Astrocyte (in vitro differentiated cells and primary cell): ENCODE measurements at regions not wholly inside any gene's neighbourhood (a gene's known extent, or its start where the extent isn't known, plus 50 kb on each side); places are given as distances from the start of the nearest gene placed in this dataset.
A peak's percentile ranks its signal among the peaks of the same experiment; 100 is the strongest.

ENCODE experiments used
- DNase-seq: peaks from one replicate; pipeline ENCODE4 v3.0.0-alpha.2; 2010; ENCODE audit warnings: low read depth
- FAIRE-seq: peaks from 2 replicates; lab custom pipeline; 2011; peaks lifted over from hg19 to GRCh38; lab: Jason Lieb, UNC
- H2AFZ ChIP-seq: 2 replicates; pipeline ENCODE4 v1.6.0; 2012; ENCODE audit warnings: low read depth, low read length, inconsistent platforms
- H3K27ac ChIP-seq: 2 replicates; pipeline ENCODE4 v1.5.1; 2011; ENCODE audit warnings: low read depth, low read length, inconsistent platforms
- H3K27me3 ChIP-seq: 2 replicates; pipeline ENCODE4 v1.6.0; 2011; ENCODE audit warnings: low read length, inconsistent platforms; ENCODE audit not compliant: insufficient read depth
- H3K36me3 ChIP-seq: 2 replicates; pipeline ENCODE4 v1.5.1; 2011; ENCODE audit warnings: low read length, inconsistent platforms; ENCODE audit not compliant: insufficient read depth
- H3K4me1 ChIP-seq: 2 replicates; pipeline ENCODE4 v1.5.1; 2011; ENCODE audit warnings: low read length, inconsistent platforms; ENCODE audit not compliant: insufficient read depth
- H3K4me2 ChIP-seq: 2 replicates; pipeline ENCODE4 v1.6.0; 2012; ENCODE audit warnings: low read length, inconsistent platforms
- H3K4me3 ChIP-seq: 2 replicates; pipeline ENCODE4 v1.5.1; 2011; ENCODE audit warnings: low read depth, mild to moderate bottlenecking, low read length, inconsistent platforms; ENCODE audit not compliant: insufficient read depth
- H3K79me2 ChIP-seq: 2 replicates; pipeline ENCODE4 v1.6.0; 2012; ENCODE audit warnings: mild to moderate bottlenecking, low read length, inconsistent platforms; ENCODE audit not compliant: insufficient read depth
- H3K9ac ChIP-seq: 2 replicates; pipeline ENCODE4 v1.6.0; 2012; ENCODE audit warnings: mild to moderate bottlenecking, low read length, inconsistent platforms
- H3K9me3 ChIP-seq: 2 replicates; pipeline ENCODE4 v1.5.1; 2012; ENCODE audit warnings: low read depth, mild to moderate bottlenecking, low read length, inconsistent platforms; ENCODE audit not compliant: insufficient read depth
- H4K20me1 ChIP-seq: 2 replicates; pipeline ENCODE4 v1.6.0; 2012; ENCODE audit warnings: low read length, inconsistent platforms; ENCODE audit not compliant: insufficient read depth
- H3K27ac Mint-ChIP-seq: one replicate; pipeline ENCODE4 v1.8.0; 2021; ENCODE audit warnings: mild to moderate bottlenecking, mixed read lengths; ENCODE audit not compliant: unreplicated experiment
- H3K27me3 Mint-ChIP-seq: one replicate; pipeline ENCODE4 v1.8.0; 2021; ENCODE audit warnings: low read depth, mixed read lengths; ENCODE audit not compliant: unreplicated experiment
- H3K36me3 Mint-ChIP-seq: one replicate; pipeline ENCODE4 v1.8.0; 2021; ENCODE audit warnings: low read depth, mixed read lengths; ENCODE audit not compliant: unreplicated experiment
- H3K4me1 Mint-ChIP-seq: one replicate; pipeline ENCODE4 v1.8.0; 2021; ENCODE audit warnings: low read depth, mixed read lengths; ENCODE audit not compliant: unreplicated experiment
- H3K4me3 Mint-ChIP-seq: one replicate; pipeline ENCODE4 v1.8.0; 2021; ENCODE audit warnings: mild to moderate bottlenecking, moderate library complexity, mixed read lengths; ENCODE audit not compliant: unreplicated experiment
- H3K9me3 Mint-ChIP-seq: one replicate; pipeline ENCODE4 v1.8.0; 2021; ENCODE audit warnings: mild to moderate bottlenecking, mixed read lengths; ENCODE audit not compliant: unreplicated experiment
- EZH2 ChIP-seq: IDR thresholded peaks from 2 replicates; pipeline ENCODE4 v1.6.1; 2012; ENCODE audit warnings: mild to moderate bottlenecking, low read length, inconsistent platforms; ENCODE audit not compliant: insufficient read depth
- TF ChIP-seq, protein P1 (sequence below): IDR thresholded peaks from 2 replicates; pipeline ENCODE4 v1.5.1; 2011; ENCODE audit warnings: low read depth, mild to moderate bottlenecking, inconsistent platforms, low read length, moderate library complexity; ENCODE audit not compliant: insufficient read depth

DNA sequence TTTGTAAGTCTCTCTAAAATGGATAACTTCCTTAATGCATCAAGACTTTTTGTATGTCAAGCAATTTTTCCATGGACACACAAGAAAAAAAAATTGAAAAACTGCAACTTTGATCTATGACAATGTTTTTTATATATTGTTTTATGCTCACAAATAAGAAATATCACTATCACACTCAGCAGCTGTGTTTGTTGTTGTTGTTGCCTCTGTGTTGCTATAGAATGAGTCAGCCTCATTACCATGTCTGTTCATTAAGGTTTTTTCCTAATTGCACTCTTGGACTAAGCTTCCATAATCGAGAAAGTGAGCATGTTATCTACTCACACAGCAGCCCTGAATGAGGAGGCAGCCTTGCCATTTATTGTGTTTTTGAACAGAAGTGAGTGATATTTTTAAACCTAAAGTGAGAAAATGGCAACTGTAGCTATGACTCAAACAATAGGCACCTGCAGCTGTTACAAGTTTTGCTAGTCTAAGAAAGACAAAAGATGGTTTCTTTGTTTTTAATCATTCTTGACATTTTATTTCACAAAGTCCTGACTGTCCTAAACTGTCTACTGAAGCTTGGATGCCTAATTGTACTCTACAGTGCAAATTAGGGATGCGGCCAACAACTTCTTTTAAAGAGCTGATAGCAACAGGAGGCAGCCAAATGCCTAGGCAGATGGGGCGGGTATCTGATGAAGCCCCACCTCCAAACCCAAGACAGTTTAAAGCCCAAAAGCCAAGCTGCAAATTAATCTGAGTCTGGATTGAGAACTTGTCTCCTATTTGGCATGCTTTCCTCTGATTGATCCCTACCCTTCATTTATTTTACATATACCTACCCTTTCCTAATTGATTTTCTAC, 77.9 kb upstream of the DOK5 start:
- FAIRE-seq, result no peak
- DNase-seq, result peak; percentile 9
- Histone ChIP-seq H3K4me3 (no peak overlapping the region), H3K4me2 (no peak overlapping the region), H3K27me3 (peaks cover 2% of the 10 kb centered on the region), H3K27ac (no peak overlapping the region), H3K4me1 (no peaks in the 10 kb centered on the region), H2AFZ (no peak overlapping the region), H3K79me2 (no peaks in the 10 kb centered on the region), H3K9me3 (no peaks in the 10 kb centered on the region), H4K20me1 (no peaks in the 10 kb centered on the region), H3K9ac (no peak overlapping the region), H3K36me3 (no peaks in the 10 kb centered on the region)
- no peaks in the 10 kb centered on the region for H3K4me1 Mint-ChIP-seq
- no peaks in the 10 kb centered on the region for H3K9me3 Mint-ChIP-seq
- TF ChIP-seq, protein P1, sequence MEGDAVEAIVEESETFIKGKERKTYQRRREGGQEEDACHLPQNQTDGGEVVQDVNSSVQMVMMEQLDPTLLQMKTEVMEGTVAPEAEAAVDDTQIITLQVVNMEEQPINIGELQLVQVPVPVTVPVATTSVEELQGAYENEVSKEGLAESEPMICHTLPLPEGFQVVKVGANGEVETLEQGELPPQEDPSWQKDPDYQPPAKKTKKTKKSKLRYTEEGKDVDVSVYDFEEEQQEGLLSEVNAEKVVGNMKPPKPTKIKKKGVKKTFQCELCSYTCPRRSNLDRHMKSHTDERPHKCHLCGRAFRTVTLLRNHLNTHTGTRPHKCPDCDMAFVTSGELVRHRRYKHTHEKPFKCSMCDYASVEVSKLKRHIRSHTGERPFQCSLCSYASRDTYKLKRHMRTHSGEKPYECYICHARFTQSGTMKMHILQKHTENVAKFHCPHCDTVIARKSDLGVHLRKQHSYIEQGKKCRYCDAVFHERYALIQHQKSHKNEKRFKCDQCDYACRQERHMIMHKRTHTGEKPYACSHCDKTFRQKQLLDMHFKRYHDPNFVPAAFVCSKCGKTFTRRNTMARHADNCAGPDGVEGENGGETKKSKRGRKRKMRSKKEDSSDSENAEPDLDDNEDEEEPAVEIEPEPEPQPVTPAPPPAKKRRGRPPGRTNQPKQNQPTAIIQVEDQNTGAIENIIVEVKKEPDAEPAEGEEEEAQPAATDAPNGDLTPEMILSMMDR, result no peak
- no peak for TF ChIP-seq EZH2
- H3K27me3 Mint-ChIP-seq, result no peaks in the 10 kb centered on the region
- H3K27ac Mint-ChIP-seq, result no peak overlapping the region
- H3K36me3 Mint-ChIP-seq, result no peaks in the 10 kb centered on the region
- no peak overlapping the region for H3K4me3 Mint-ChIP-seq

DNA sequence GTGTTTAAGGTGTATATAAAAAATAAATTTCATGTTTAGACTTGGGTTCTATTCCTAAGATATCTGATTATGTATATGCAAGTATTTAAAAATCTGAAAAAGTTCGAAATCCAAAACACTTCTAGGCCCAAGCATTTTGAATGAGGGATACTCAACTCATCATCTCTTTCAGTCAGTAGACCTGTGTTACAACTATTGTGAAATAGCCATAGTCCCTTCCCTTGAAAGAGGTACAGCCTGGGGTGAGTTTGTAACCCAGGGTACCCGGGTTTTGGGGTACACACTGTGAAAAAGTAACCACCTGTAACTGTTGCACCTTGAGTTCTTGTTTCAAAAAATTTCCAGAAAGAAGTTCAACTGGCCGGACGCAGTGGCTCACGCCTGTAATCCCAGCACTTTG, 76.6 kb upstream of the DOK5 start:
- H3K4me2 ChIP-seq, result no peak overlapping the region
- FAIRE-seq, result no peak
- no peaks in the 10 kb centered on the region for H3K4me1 Mint-ChIP-seq

More for the DNA sequence above, 76.6 kb upstream of the DOK5 start:
- Mint-ChIP-seq H3K9me3 (no peaks in the 10 kb centered on the region), H3K36me3 (no peaks in the 10 kb centered on the region), H3K27me3 (no peaks in the 10 kb centered on the region), H3K4me3 (no peak overlapping the region), H3K27ac (no peak overlapping the region)
- H3K36me3 ChIP-seq, result no peaks in the 10 kb centered on the region
- H3K27ac ChIP-seq, result no peak overlapping the region
- H3K4me1 ChIP-seq, result no peaks in the 10 kb centered on the region
- H4K20me1 ChIP-seq, result no peaks in the 10 kb centered on the region
- H3K9me3 ChIP-seq, result no peaks in the 10 kb centered on the region
- no peak overlapping the region for H2AFZ ChIP-seq
- H3K27me3 ChIP-seq, result peaks cover 2% of the 10 kb centered on the region
- no peaks in the 10 kb centered on the region for H3K79me2 ChIP-seq
- no peak overlapping the region for H3K9ac ChIP-seq
- DNase-seq, result no peak
- H3K4me3 ChIP-seq, result no peak overlapping the region
- TF ChIP-seq, protein P1, result no peak
- TF ChIP-seq EZH2, result no peak
